ENCODE measurements at regions not wholly inside any gene's neighbourhood (a gene's known extent, or its start where the extent isn't known, plus 50 kb on each side); places are given as distances from the start of the nearest gene placed in this dataset.

- POLR2A ChIA-PET = no interaction called here
- no peak for DNase-seq
- H3K27ac ChIP-seq (ENCODE audit: insufficient read depth in 1 of 2, low read depth in 1 of 2, low read length in 2 of 2, poor library complexity in 1 of 2, severe bottlenecking in 2 of 2) = no peak overlapping the region
- CTCF ChIA-PET = no interaction called here
- H3K9me3 ChIP-seq (ENCODE audit: control extremely low read depth in 1 of 5, control insufficient read depth in 4 of 5, insufficient read depth in 2 of 5, low read depth in 1 of 5, low read length in 4 of 5) = peaks cover 0 to 1% (median 0%) of the 10 kb centered on the region in 5 experiments
- H3K4me1 ChIP-seq (ENCODE audit: control extremely low read depth in 1 of 4, control insufficient read depth in 4 of 4, insufficient read depth in 4 of 4, low read length in 3 of 4) = no peaks in the 10 kb centered on the region
- H3K27me3 ChIP-seq (replicated peaks in 2 of 5; ENCODE audit: control insufficient read depth in 4 of 5, insufficient read depth in 5 of 5, low read length in 4 of 5) = no peaks in the 10 kb centered on the region
- H3K4me3 ChIP-seq (ENCODE audit: control insufficient read depth in 1 of 7, extremely low read depth in 1 of 7, insufficient read depth in 4 of 7, low read depth in 2 of 7, low read length in 6 of 7) = no peak overlapping the region
- H3K36me3 ChIP-seq (ENCODE audit: control insufficient read depth in 4 of 4, insufficient read depth in 4 of 4, low read length in 3 of 4) = no peaks in the 10 kb centered on the region
- 100% methylated on average over 1 of the region's 5 CpGs for WGBS (ENCODE audit: insufficient coverage)
These were observed 803.2 kb upstream of the POU3F3 start for GRCh38 chr2:104050656-104051242.

GRCh38 chr2:104051766-104052165 is 802.1 kb upstream of the POU3F3 start:
- ChIA-PET POLR2A (no interaction called here), CTCF (no interaction called here)
- H3K4me1 ChIP-seq (ENCODE audit: control extremely low read depth in 1 of 4, control insufficient read depth in 4 of 4, insufficient read depth in 4 of 4, low read length in 3 of 4) = no peaks in the 10 kb centered on the region
- no peak for DNase-seq
- H3K9me3 ChIP-seq (ENCODE audit: control extremely low read depth in 1 of 5, control insufficient read depth in 4 of 5, insufficient read depth in 2 of 5, low read depth in 1 of 5, low read length in 4 of 5) = no peaks in the 10 kb centered on the region
- H3K27ac ChIP-seq (ENCODE audit: insufficient read depth in 1 of 2, low read depth in 1 of 2, low read length in 2 of 2, poor library complexity in 1 of 2, severe bottlenecking in 2 of 2) = no peak overlapping the region
- 97% methylated on average over 5 of the region's 6 CpGs for WGBS (ENCODE audit: insufficient coverage)
- no peak overlapping the region for H3K4me3 ChIP-seq (ENCODE audit: control insufficient read depth in 1 of 7, extremely low read depth in 1 of 7, insufficient read depth in 4 of 7, low read depth in 2 of 7, low read length in 6 of 7)
- no peaks in the 10 kb centered on the region for H3K36me3 ChIP-seq (ENCODE audit: control insufficient read depth in 4 of 4, insufficient read depth in 4 of 4, low read length in 3 of 4)
- no peaks in the 10 kb centered on the region for H3K27me3 ChIP-seq (replicated peaks in 2 of 5; ENCODE audit: control insufficient read depth in 4 of 5, insufficient read depth in 5 of 5, low read length in 4 of 5)

GRCh38 chr2:104052356-104052755 is 801.6 kb upstream of the POU3F3 start:
- WGBS (ENCODE audit: insufficient coverage) = 86% methylated on average over 4 of the region's 5 CpGs
- H3K27ac ChIP-seq (ENCODE audit: insufficient read depth in 1 of 2, low read depth in 1 of 2, low read length in 2 of 2, poor library complexity in 1 of 2, severe bottlenecking in 2 of 2) = no peak overlapping the region
- H3K4me3 ChIP-seq (ENCODE audit: control insufficient read depth in 1 of 7, extremely low read depth in 1 of 7, insufficient read depth in 4 of 7, low read depth in 2 of 7, low read length in 6 of 7) = no peak overlapping the region
- no peaks in the 10 kb centered on the region for H3K36me3 ChIP-seq (ENCODE audit: control insufficient read depth in 4 of 4, insufficient read depth in 4 of 4, low read length in 3 of 4)
- no peaks in the 10 kb centered on the region for H3K4me1 ChIP-seq (ENCODE audit: control extremely low read depth in 1 of 4, control insufficient read depth in 4 of 4, insufficient read depth in 4 of 4, low read length in 3 of 4)
- CTCF ChIA-PET = no interaction called here
- H3K27me3 ChIP-seq (replicated peaks in 2 of 5; ENCODE audit: control insufficient read depth in 4 of 5, insufficient read depth in 5 of 5, low read length in 4 of 5) = no peaks in the 10 kb centered on the region
- POLR2A ChIA-PET = no interaction called here
- no peaks in the 10 kb centered on the region for H3K9me3 ChIP-seq (ENCODE audit: control extremely low read depth in 1 of 5, control insufficient read depth in 4 of 5, insufficient read depth in 2 of 5, low read depth in 1 of 5, low read length in 4 of 5)
- DNase-seq = no peak

- Histone ChIP-seq H3K27me3 (replicated peaks in 2 of 5; ENCODE audit: control insufficient read depth in 4 of 5, insufficient read depth in 5 of 5, low read length in 4 of 5) (no peaks in the 10 kb centered on the region), H3K27ac (ENCODE audit: insufficient read depth in 1 of 2, low read depth in 1 of 2, low read length in 2 of 2, poor library complexity in 1 of 2, severe bottlenecking in 2 of 2) (no peak overlapping the region), H3K4me3 (ENCODE audit: control insufficient read depth in 1 of 7, extremely low read depth in 1 of 7, insufficient read depth in 4 of 7, low read depth in 2 of 7, low read length in 6 of 7) (no peak overlapping the region), H3K4me1 (ENCODE audit: control extremely low read depth in 1 of 4, control insufficient read depth in 4 of 4, insufficient read depth in 4 of 4, low read length in 3 of 4) (no peaks in the 10 kb centered on the region), H3K36me3 (ENCODE audit: control insufficient read depth in 4 of 4, insufficient read depth in 4 of 4, low read length in 3 of 4) (no peaks in the 10 kb centered on the region), H3K9me3 (ENCODE audit: control extremely low read depth in 1 of 5, control insufficient read depth in 4 of 5, insufficient read depth in 2 of 5, low read depth in 1 of 5, low read length in 4 of 5) (no peaks in the 10 kb centered on the region)
- no CpG with 5 or more reads among the region's 1 CpG for WGBS (ENCODE audit: insufficient coverage)
- DNase-seq = no peak
- ChIA-PET POLR2A (no interaction called here), CTCF (no interaction called here)
These were observed 797.5 kb upstream of the POU3F3 start for GRCh38 chr2:104056451-104056850.

GRCh38 chr2:104068665-104069064 is 785.2 kb upstream of the POU3F3 start:
- no peak overlapping the region for H3K4me3 ChIP-seq (ENCODE audit: control insufficient read depth in 1 of 7, extremely low read depth in 1 of 7, insufficient read depth in 4 of 7, low read depth in 2 of 7, low read length in 6 of 7)
- DNase-seq = no peak
- H3K4me1 ChIP-seq (ENCODE audit: control extremely low read depth in 1 of 4, control insufficient read depth in 4 of 4, insufficient read depth in 4 of 4, low read length in 3 of 4) = no peaks in the 10 kb centered on the region
- no peak overlapping the region for H3K27ac ChIP-seq (ENCODE audit: insufficient read depth in 1 of 2, low read depth in 1 of 2, low read length in 2 of 2, poor library complexity in 1 of 2, severe bottlenecking in 2 of 2)
- no peaks in the 10 kb centered on the region for H3K36me3 ChIP-seq (ENCODE audit: control insufficient read depth in 4 of 4, insufficient read depth in 4 of 4, low read length in 3 of 4)
- CTCF ChIA-PET = no interaction called here
- POLR2A ChIA-PET = no interaction called here
- H3K27me3 ChIP-seq (replicated peaks in 2 of 5; ENCODE audit: control insufficient read depth in 4 of 5, insufficient read depth in 5 of 5, low read length in 4 of 5) = no peaks in the 10 kb centered on the region
- 100% methylated on average over 1 of the region's 2 CpGs for WGBS (ENCODE audit: insufficient coverage)
- peaks cover 0 to 1% (median 0%) of the 10 kb centered on the region in 5 experiments for H3K9me3 ChIP-seq (ENCODE audit: control extremely low read depth in 1 of 5, control insufficient read depth in 4 of 5, insufficient read depth in 2 of 5, low read depth in 1 of 5, low read length in 4 of 5)

- ChIA-PET CTCF (no interaction called here), POLR2A (no interaction called here)
- Histone ChIP-seq H3K4me3 (ENCODE audit: control insufficient read depth in 1 of 7, extremely low read depth in 1 of 7, insufficient read depth in 4 of 7, low read depth in 2 of 7, low read length in 6 of 7) (no peak overlapping the region), H3K27ac (ENCODE audit: insufficient read depth in 1 of 2, low read depth in 1 of 2, low read length in 2 of 2, poor library complexity in 1 of 2, severe bottlenecking in 2 of 2) (no peak overlapping the region), H3K36me3 (ENCODE audit: control insufficient read depth in 4 of 4, insufficient read depth in 4 of 4, low read length in 3 of 4) (no peaks in the 10 kb centered on the region), H3K4me1 (ENCODE audit: control extremely low read depth in 1 of 4, control insufficient read depth in 4 of 4, insufficient read depth in 4 of 4, low read length in 3 of 4) (no peaks in the 10 kb centered on the region), H3K9me3 (ENCODE audit: control extremely low read depth in 1 of 5, control insufficient read depth in 4 of 5, insufficient read depth in 2 of 5, low read depth in 1 of 5, low read length in 4 of 5) (peaks cover 0 to 7% (median 0%) of the 10 kb centered on the region in 5 experiments), H3K27me3 (replicated peaks in 2 of 5; ENCODE audit: control insufficient read depth in 4 of 5, insufficient read depth in 5 of 5, low read length in 4 of 5) (no peaks in the 10 kb centered on the region)
- 87% methylated on average over 3 of the region's 4 CpGs for WGBS (ENCODE audit: insufficient coverage)
- no peak for DNase-seq
These were observed 776.3 kb upstream of the POU3F3 start for GRCh38 chr2:104077573-104077972.

GRCh38 chr2:104078431-104079157 is 775.3 kb upstream of the POU3F3 start:
- no peaks in the 10 kb centered on the region for H3K27me3 ChIP-seq (replicated peaks in 2 of 5; ENCODE audit: control insufficient read depth in 4 of 5, insufficient read depth in 5 of 5, low read length in 4 of 5)
- no peaks in the 10 kb centered on the region for H3K36me3 ChIP-seq (ENCODE audit: control insufficient read depth in 4 of 4, insufficient read depth in 4 of 4, low read length in 3 of 4)
- H3K9me3 ChIP-seq (ENCODE audit: control extremely low read depth in 1 of 5, control insufficient read depth in 4 of 5, insufficient read depth in 2 of 5, low read depth in 1 of 5, low read length in 4 of 5) = peaks cover 0 to 7% (median 0%) of the 10 kb centered on the region in 5 experiments
- H3K4me1 ChIP-seq (ENCODE audit: control extremely low read depth in 1 of 4, control insufficient read depth in 4 of 4, insufficient read depth in 4 of 4, low read length in 3 of 4) = no peaks in the 10 kb centered on the region
- ChIA-PET POLR2A (no interaction called here), CTCF (no interaction called here)
- WGBS (ENCODE audit: insufficient coverage) = 95% methylated on average over 7 of the region's 9 CpGs
- H3K27ac ChIP-seq (ENCODE audit: insufficient read depth in 1 of 2, low read depth in 1 of 2, low read length in 2 of 2, poor library complexity in 1 of 2, severe bottlenecking in 2 of 2) = no peak overlapping the region
- no peak overlapping the region for H3K4me3 ChIP-seq (ENCODE audit: control insufficient read depth in 1 of 7, extremely low read depth in 1 of 7, insufficient read depth in 4 of 7, low read depth in 2 of 7, low read length in 6 of 7)
- no peak for DNase-seq

Data from common myeloid progenitor, CD34-positive (primary cell).